GM23338 (cell line): ENCODE measurements at regions not wholly inside any gene's neighbourhood (a gene's known extent, or its start where the extent isn't known, plus 50 kb on each side); places are given as distances from the start of the nearest gene placed in this dataset.

Experiments
- CREB1 ChIP-seq: fragments of 250-450 bp; sonication (Bioruptor Pico); IDR thresholded peaks from 2 replicates; pipeline ENCODE4 v1.5.0; 2020; ENCODE audit warnings: low read depth, mild to moderate bottlenecking, moderate library complexity
- CTCF ChIP-seq, 2 experiments: fragments of 200-600 bp in 1 of 2; sonication (generic) in 1 of 2; conservative IDR thresholded peaks; 2 replicates each; pipeline versions ENCODE4 v1.5.1 to v1.6.1; 2016 to 2017; ENCODE audit warnings: antibody characterized with exemption in 2 of 2, low read depth in 2 of 2, mild to moderate bottlenecking in 2 of 2, moderate library complexity in 1 of 2
- ETS1 ChIP-seq: IDR thresholded peaks from 2 replicates; pipeline ENCODE4 v1.6.1; 2016; ENCODE audit warnings: antibody characterized with exemption
- EZH2 ChIP-seq: fragments of 200-600 bp; sonication (generic); IDR thresholded peaks from one replicate; pipeline ENCODE4 v1.8.0; 2017; ENCODE audit warnings: antibody characterized with exemption, mild to moderate bottlenecking, low read depth; ENCODE audit not compliant: unreplicated experiment
- EZH2phosphoT487 ChIP-seq: fragments of 200-600 bp; sonication (generic); IDR thresholded peaks from one replicate; pipeline ENCODE4 v1.8.1; 2018; ENCODE audit warnings: antibody characterized with exemption; ENCODE audit not compliant: unreplicated experiment
- JUNB ChIP-seq: IDR thresholded peaks from one replicate; pipeline ENCODE4 v1.6.1; 2016; ENCODE audit warnings: antibody characterized with exemption; ENCODE audit not compliant: unreplicated experiment
- NANOG ChIP-seq: IDR thresholded peaks from 2 replicates; pipeline ENCODE4 v1.6.1; 2016; ENCODE audit warnings: antibody characterized with exemption, borderline replicate concordance
- POLR2AphosphoS5 ChIP-seq: IDR thresholded peaks from 2 replicates; pipeline ENCODE4 v1.6.1; 2016; ENCODE audit warnings: antibody characterized with exemption, low read depth
- REST ChIP-seq: IDR thresholded peaks from one replicate; pipeline ENCODE4 v1.6.1; 2018; ENCODE audit warnings: antibody characterized with exemption; ENCODE audit not compliant: unreplicated experiment
- STAT1 ChIP-seq: IDR thresholded peaks from one replicate; pipeline ENCODE4 v1.6.1; 2016; ENCODE audit warnings: antibody characterized with exemption; ENCODE audit not compliant: unreplicated experiment
- ZNF331 ChIP-seq: fragments of 250-450 bp; sonication (Bioruptor Pico); IDR thresholded peaks from 2 replicates; pipeline ENCODE4 v1.5.0; 2020; ENCODE audit warnings: low read depth, mild to moderate bottlenecking, moderate library complexity

- TF ChIP-seq CTCF (conservative IDR thresholded peaks at IDR 0.05; ENCODE audit: low read depth in 2 of 2), result no peak
- TF ChIP-seq EZH2phosphoT487, result no peak
- no peak for TF ChIP-seq CREB1
- no peak for TF ChIP-seq REST
- TF ChIP-seq ETS1, result no peak
- no peak for TF ChIP-seq NANOG
- TF ChIP-seq POLR2AphosphoS5, result no peak
- no peak for TF ChIP-seq EZH2
- no peak for TF ChIP-seq ZNF331 (CRISPR knock-in tag)
- TF ChIP-seq STAT1, result no peak
- TF ChIP-seq JUNB, result no peak
Observed at GRCh38 chr7:52854681-52855080, 180.8 kb upstream of the POM121L12 start.
